Subcutaneous abdominal adipose tissue (tissue), 5 donors: ENCODE measurements at regions not wholly inside any gene's neighbourhood (a gene's known extent, or its start where the extent isn't known, plus 50 kb on each side); places are given as distances from the start of the nearest gene placed in this dataset.
"Not testable (repeated sequence)": the region's sequence is repeated elsewhere in the genome, so short reads cannot be mapped to it uniquely, and the experiment has no call there.

Experiments used
- H3K27ac ChIP-seq: one replicate; pipeline ENCODE4 v1.7.0; 2013; ENCODE audit warnings: low read depth, mild to moderate bottlenecking, inconsistent platforms, low read length, moderate library complexity
- H3K27me3 ChIP-seq, 5 donors: one replicate each; pipeline ENCODE4 v1.7.0; 2013; ENCODE audit warnings: low read length in 5 of 5, inconsistent platforms in 1 of 5; ENCODE audit not compliant: control insufficient read depth in 5 of 5, insufficient read depth in 4 of 5
- H3K36me3 ChIP-seq, 5 donors: one replicate each; pipeline ENCODE4 v1.7.0; 2013; ENCODE audit warnings: low read length in 5 of 5; ENCODE audit not compliant: control insufficient read depth in 5 of 5, insufficient read depth in 5 of 5
- H3K4me1 ChIP-seq, 5 donors: one replicate each; pipeline ENCODE4 v1.7.0; 2013; ENCODE audit warnings: low read length in 5 of 5, mild to moderate bottlenecking in 3 of 5, moderate library complexity in 1 of 5; ENCODE audit not compliant: control insufficient read depth in 5 of 5, insufficient read depth in 5 of 5
- H3K4me3 ChIP-seq, 5 donors: one replicate each; pipeline ENCODE4 v1.7.0; 2013; ENCODE audit warnings: low read length in 5 of 5, low read depth in 1 of 5
- H3K9ac ChIP-seq, 5 donors: one replicate each; pipeline ENCODE4 v1.7.0; 2013; ENCODE audit warnings: low read length in 5 of 5, mild to moderate bottlenecking in 4 of 5, moderate library complexity in 3 of 5
- H3K9me3 ChIP-seq, 5 donors: one replicate each; pipeline ENCODE4 v1.7.0; 2013; ENCODE audit warnings: low read length in 5 of 5; ENCODE audit not compliant: control insufficient read depth in 5 of 5
- donor health status: healthy.
- donor health status: healthy.
- donor health status: healthy.
- donor health status: healthy.
- donor health status: healthy.

- Histone ChIP-seq H3K9me3 (no peaks in the 10 kb centered on the region), H3K9ac (no peak overlapping the region), H3K27ac (no peak overlapping the region), H3K4me3 (no peak overlapping the region), H3K4me1 (peaks cover 0 to 22% (median 17%) of the 10 kb centered on the region in 5 donors), H3K27me3 (no peaks in the 10 kb centered on the region), H3K36me3 (no peaks in the 10 kb centered on the region)
Observed at GRCh38 chr9:81823672-81824554, 104.3 kb upstream of the SPATA31D4 start.

- Histone ChIP-seq H3K27me3 (no peaks in the 10 kb centered on the region), H3K4me3 (no peak overlapping the region), H3K4me1 (peaks cover 0 to 16% (median 11%) of the 10 kb centered on the region in 5 donors), H3K36me3 (no peaks in the 10 kb centered on the region), H3K27ac (no peak overlapping the region), H3K9me3 (no peaks in the 10 kb centered on the region), H3K9ac (no peak overlapping the region)
Observed at GRCh38 chr9:81824802-81825730, 103.2 kb upstream of the SPATA31D4 start.

- H3K9me3 ChIP-seq, result no peaks in the 10 kb centered on the region
- H3K4me1 ChIP-seq, result peaks cover 0 to 7% (median 4%) of the 10 kb centered on the region in 5 donors
- no peak overlapping the region for H3K27ac ChIP-seq
- no peak overlapping the region for H3K4me3 ChIP-seq
- no peaks in the 10 kb centered on the region for H3K36me3 ChIP-seq
- no peaks in the 10 kb centered on the region for H3K27me3 ChIP-seq
- H3K9ac ChIP-seq, result no peak overlapping the region
Observed at GRCh38 chr9:81825846-81826516, 102.2 kb upstream of the SPATA31D4 start.

GRCh38 chr9:81826517-81826906, 101.7 kb upstream of the SPATA31D4 start:
- Histone ChIP-seq H3K27ac (no peak overlapping the region), H3K9me3 (no peaks in the 10 kb centered on the region), H3K27me3 (no peaks in the 10 kb centered on the region), H3K4me1 (peaks cover 0 to 7% (median 4%) of the 10 kb centered on the region in 5 donors), H3K4me3 (peak overlapping the region in 1 of 5 donors; percentile 27), H3K36me3 (no peaks in the 10 kb centered on the region), H3K9ac (no peak overlapping the region)

GRCh38 chr9:81827616-81828296, 100.5 kb upstream of the SPATA31D4 start:
- Histone ChIP-seq H3K36me3 (no peaks in the 10 kb centered on the region), H3K9ac (no peak overlapping the region), H3K9me3 (no peaks in the 10 kb centered on the region), H3K27me3 (no peaks in the 10 kb centered on the region), H3K4me3 (no peak overlapping the region), H3K27ac (no peak overlapping the region), H3K4me1 (peaks cover 0 to 7% (median 4%) of the 10 kb centered on the region in 5 donors)

GRCh38 chr9:81829195-81829882, 98.9 kb upstream of the SPATA31D4 start:
- Histone ChIP-seq H3K27me3 (no peaks in the 10 kb centered on the region), H3K9ac (no peak overlapping the region), H3K27ac (no peak overlapping the region), H3K36me3 (no peaks in the 10 kb centered on the region), H3K4me1 (no peaks in the 10 kb centered on the region), H3K4me3 (no peak overlapping the region), H3K9me3 (no peaks in the 10 kb centered on the region)

GRCh38 chr9:81830431-81830830, 97.8 kb upstream of the SPATA31D4 start:
- not testable (repeated sequence) for H3K27ac ChIP-seq, H3K27me3 ChIP-seq, H3K9me3 ChIP-seq, H3K36me3 ChIP-seq, H3K4me1 ChIP-seq, H3K9ac ChIP-seq, H3K4me3 ChIP-seq

- no peaks in the 10 kb centered on the region for H3K36me3 ChIP-seq
- no peaks in the 10 kb centered on the region for H3K27me3 ChIP-seq
Observed at GRCh38 chr9:81832571-81833285, 95.5 kb upstream of the SPATA31D4 start.

More at GRCh38 chr9:81832571-81833285, 95.5 kb upstream of the SPATA31D4 start:
- Histone ChIP-seq H3K9me3 (no peaks in the 10 kb centered on the region), H3K4me1 (no peaks in the 10 kb centered on the region), H3K4me3 (no peak overlapping the region), H3K9ac (no peak overlapping the region), H3K27ac (no peak overlapping the region)
